ENCODE measurements at regions not wholly inside any gene's neighbourhood (a gene's known extent, or its start where the extent isn't known, plus 50 kb on each side); places are given as distances from the start of the nearest gene placed in this dataset.

- no peak for DNase-seq (ENCODE audit: low spot score in 2 of 2)
- no peak for TF ChIP-seq CTCF (IDR thresholded peaks at IDR 0.05)
- intact Hi-C loops (cut with DNase I), result no loop called here
- Histone ChIP-seq H3K4me1 (no peaks in the 10 kb centered on the region), H3K27ac (no peak overlapping the region), H3K36me3 (no peaks in the 10 kb centered on the region), H3K4me3 (no peak overlapping the region), H3K27me3 (no peaks in the 10 kb centered on the region), H3K9me3 (no peaks in the 10 kb centered on the region)
These were observed 87.9 kb upstream of the AKIRIN2 start for GRCh38 chr6:87789900-87790290.

- Histone ChIP-seq H3K4me1 (no peaks in the 10 kb centered on the region), H3K27ac (no peak overlapping the region), H3K27me3 (no peaks in the 10 kb centered on the region), H3K36me3 (no peaks in the 10 kb centered on the region), H3K9me3 (no peaks in the 10 kb centered on the region), H3K4me3 (no peak overlapping the region)
- DNase-seq (ENCODE audit: low spot score in 2 of 2), result no peak
- intact Hi-C loops (cut with DNase I), result no loop called here
- no peak for TF ChIP-seq CTCF (IDR thresholded peaks at IDR 0.05)
These were observed 87.3 kb upstream of the AKIRIN2 start for GRCh38 chr6:87789198-87789899.

- DNase-seq (ENCODE audit: low spot score in 2 of 2), result no peak
- TF ChIP-seq CTCF (IDR thresholded peaks at IDR 0.05), result no peak
- Histone ChIP-seq H3K36me3 (no peaks in the 10 kb centered on the region), H3K4me1 (no peaks in the 10 kb centered on the region), H3K4me3 (no peak overlapping the region), H3K9me3 (no peaks in the 10 kb centered on the region), H3K27me3 (no peaks in the 10 kb centered on the region), H3K27ac (no peak overlapping the region)
- intact Hi-C loops (cut with DNase I), result no loop called here
These were observed 86.1 kb upstream of the AKIRIN2 start for GRCh38 chr6:87788141-87788540.

- intact Hi-C loops (cut with DNase I), result no loop called here
- no peak for TF ChIP-seq CTCF (IDR thresholded peaks at IDR 0.05)
- no peaks in the 10 kb centered on the region for H3K4me1 ChIP-seq
These were observed 83.3 kb upstream of the AKIRIN2 start for GRCh38 chr6:87785229-87785862.

GRCh38 chr6:87784690-87785089, 82.7 kb upstream of the AKIRIN2 start:
- Histone ChIP-seq H3K9me3 (no peaks in the 10 kb centered on the region), H3K36me3 (no peaks in the 10 kb centered on the region), H3K4me3 (no peak overlapping the region), H3K27me3 (no peaks in the 10 kb centered on the region), H3K27ac (no peak overlapping the region), H3K4me1 (no peaks in the 10 kb centered on the region)
- DNase-seq (ENCODE audit: low spot score in 2 of 2), result no peak
- intact Hi-C loops (cut with DNase I), result no loop called here
- no peak for TF ChIP-seq CTCF (IDR thresholded peaks at IDR 0.05)

More at GRCh38 chr6:87785229-87785862, 83.3 kb upstream of the AKIRIN2 start:
- Histone ChIP-seq H3K4me3 (no peak overlapping the region), H3K27ac (no peak overlapping the region), H3K36me3 (no peaks in the 10 kb centered on the region), H3K9me3 (no peaks in the 10 kb centered on the region), H3K27me3 (no peaks in the 10 kb centered on the region)
- no peak for DNase-seq (ENCODE audit: low spot score in 2 of 2)
